GM19438 (cell line): ENCODE measurements at regions not wholly inside any gene's neighbourhood (a gene's known extent, or its start where the extent isn't known, plus 50 kb on each side); places are given as distances from the start of the nearest gene placed in this dataset.
"Not testable (repeated sequence)": the region's sequence is repeated elsewhere in the genome, so short reads cannot be mapped to it uniquely, and the experiment has no call there.

Experiments
- ATAC-seq: cut with Tn5 transposase; IDR thresholded peaks from one replicate; pipeline ENCODE4 v1.9.1; 2021; ENCODE audit warnings: low read depth; ENCODE audit not compliant: unreplicated experiment

- ATAC-seq: no peak
Observed at GRCh38 chrX:140172401-140172800, 207.1 kb upstream of the CXorf66 start.

DNA sequence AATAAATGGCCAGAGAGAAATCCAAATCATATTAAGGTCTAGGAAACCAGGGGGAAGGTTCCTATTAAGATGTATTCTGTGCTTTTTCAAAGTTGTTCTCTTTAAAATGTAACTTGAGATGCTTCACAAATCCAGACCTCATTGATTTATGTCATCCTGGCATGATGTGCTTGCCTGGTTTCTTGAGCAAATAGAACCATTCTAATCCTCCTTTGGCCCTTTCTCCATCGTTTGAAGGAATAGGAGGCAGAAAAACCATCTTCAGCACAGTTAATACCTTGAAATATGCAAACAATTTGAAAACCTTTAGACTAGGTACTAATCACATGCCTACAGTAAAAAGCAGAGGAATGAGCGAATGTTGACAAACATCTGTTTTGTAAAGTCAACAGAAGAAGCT, 202.2 kb upstream of the CXorf66 start:
- ATAC-seq: no peak

GRCh38 chrX:140165849-140166248, 200.5 kb upstream of the CXorf66 start:
- no peak for ATAC-seq

GRCh38 chrX:140164391-140164790, 199.1 kb upstream of the CXorf66 start:
- ATAC-seq: no peak

- no peak for ATAC-seq
Observed at GRCh38 chrX:140163371-140164159, 198.2 kb upstream of the CXorf66 start.

DNA sequence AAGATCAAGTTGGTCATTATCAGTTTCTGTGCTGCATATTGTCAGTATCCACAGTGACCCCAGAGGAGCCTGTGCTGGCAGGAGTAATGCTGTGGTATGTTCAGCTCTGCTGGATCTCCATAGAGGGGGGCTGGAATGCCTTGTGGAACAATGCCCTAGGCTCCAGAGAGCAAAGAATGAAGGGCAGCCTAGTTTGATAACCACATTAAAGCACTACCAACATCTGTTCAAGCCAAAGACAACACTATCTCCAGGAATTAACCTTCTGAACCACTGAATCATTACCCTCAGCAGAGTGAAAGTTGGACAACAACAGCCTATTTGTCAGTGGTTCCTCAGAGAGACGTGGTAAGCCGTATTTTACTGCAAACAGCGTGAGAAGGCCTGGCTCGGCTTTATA, 192.3 kb upstream of the CXorf66 start:
- no peak for ATAC-seq

DNA sequence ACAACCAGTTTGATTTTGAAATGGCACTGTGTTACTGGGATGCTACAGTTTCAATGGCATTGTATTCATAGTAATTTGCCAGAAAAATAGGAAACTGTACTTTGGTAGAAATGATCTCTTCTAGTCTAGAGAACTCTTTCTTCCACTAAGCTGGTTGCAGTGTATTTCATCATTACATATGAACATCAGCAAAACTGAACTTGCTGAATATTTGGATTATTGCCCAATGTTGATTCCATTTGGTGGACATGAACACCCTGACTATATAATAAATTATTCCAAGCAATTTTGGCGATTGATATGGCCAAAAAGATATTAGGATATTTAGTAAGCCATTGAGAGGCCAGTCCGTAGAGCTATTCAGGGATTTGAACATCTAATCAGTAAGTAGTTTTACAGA, 191.8 kb upstream of the CXorf66 start:
- ATAC-seq: no peak

DNA sequence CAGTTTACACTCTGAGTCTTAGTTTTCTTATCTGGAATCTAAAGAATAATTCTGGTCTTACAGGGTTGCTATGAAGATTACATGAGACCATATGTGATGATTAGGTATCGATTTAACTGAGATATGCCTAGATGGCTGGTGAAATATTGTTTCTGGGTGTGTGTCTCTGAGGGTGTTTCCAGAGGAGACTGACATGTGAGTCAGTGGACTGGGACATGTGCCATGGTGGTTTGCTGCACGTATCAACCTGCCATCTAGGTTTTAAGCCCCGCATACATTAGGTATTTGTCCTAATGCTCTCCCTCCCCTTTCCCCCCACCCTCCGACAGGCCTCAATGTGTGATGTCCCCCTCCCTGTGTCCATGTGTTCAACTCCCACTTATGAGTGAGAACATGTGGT, 186.0 kb upstream of the CXorf66 start:
- no peak for ATAC-seq

- no peak for ATAC-seq
Observed at GRCh38 chrX:140149761-140150160, 184.4 kb upstream of the CXorf66 start.

- no peak for ATAC-seq
Observed at GRCh38 chrX:140141444-140142029, 176.2 kb upstream of the CXorf66 start.

DNA sequence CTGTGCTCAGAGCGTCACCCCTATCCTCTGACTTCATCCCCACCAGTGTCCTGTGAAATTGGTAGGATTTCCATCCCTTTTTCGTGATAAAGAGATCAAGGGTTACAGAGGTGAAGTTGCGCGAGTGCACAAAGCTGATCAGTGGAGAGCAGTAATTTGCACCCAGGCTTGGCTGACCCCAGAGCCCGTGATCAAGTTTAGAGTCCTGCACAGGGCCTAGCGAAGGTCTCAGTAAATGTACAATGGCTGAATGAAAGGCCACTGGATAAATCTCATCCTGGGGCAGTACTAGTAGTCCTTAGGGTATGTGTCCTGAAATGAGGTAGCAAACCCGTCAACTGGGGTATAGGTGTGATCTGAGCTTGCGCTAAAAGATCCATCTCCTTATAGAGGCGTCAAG, 173.2 kb upstream of the CXorf66 start:
- not testable (repeated sequence) for ATAC-seq

DNA sequence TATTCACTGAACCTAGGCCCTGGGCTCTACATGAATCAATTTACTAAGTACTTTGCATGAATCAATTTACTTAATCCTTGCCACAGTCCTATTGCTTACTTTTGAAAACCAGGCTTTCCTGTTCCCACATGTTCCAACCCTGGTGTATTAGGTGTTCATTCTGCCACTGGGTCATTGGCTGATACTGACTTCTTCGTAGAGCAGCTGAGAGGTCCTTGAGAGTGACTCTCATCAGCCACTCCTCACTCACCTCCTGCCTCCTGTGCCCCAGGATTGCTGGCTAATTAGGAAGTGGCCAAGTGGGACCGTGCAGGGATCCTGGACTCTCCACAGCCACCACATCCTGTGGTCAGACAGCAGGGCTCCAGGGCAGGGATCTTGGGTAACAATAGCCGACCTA, 172.7 kb upstream of the CXorf66 start:
- not testable (repeated sequence) for ATAC-seq

DNA sequence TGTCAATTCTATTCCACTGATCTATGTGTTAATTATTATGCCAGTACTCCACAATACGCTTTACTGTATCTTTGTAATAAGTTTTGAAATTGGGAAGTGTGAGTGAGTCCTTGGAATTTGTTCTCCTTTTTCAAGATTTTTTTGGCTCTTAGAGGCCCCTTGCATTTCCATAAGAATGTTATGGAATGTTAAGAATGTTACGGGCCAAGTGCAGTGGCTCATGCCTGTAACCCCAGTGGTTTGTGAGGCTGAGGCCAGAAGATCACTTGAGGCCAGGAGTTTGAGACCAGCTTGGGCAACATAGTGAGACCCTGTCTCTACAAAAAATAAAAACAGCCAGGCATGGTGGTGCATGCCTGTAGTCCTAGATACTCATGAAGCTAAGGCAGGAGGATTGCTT, 167.6 kb upstream of the CXorf66 start:
- ATAC-seq: no peak

GRCh38 chrX:140123446-140123845, 158.1 kb upstream of the CXorf66 start:
- no peak for ATAC-seq

GRCh38 chrX:140114059-140114458, 148.7 kb upstream of the CXorf66 start:
- ATAC-seq: not testable (repeated sequence)

- no peak for ATAC-seq
Observed at GRCh38 chrX:140110081-140110650, 144.8 kb upstream of the CXorf66 start.

GRCh38 chrX:140104760-140105159, 139.4 kb upstream of the CXorf66 start:
- no peak for ATAC-seq

DNA sequence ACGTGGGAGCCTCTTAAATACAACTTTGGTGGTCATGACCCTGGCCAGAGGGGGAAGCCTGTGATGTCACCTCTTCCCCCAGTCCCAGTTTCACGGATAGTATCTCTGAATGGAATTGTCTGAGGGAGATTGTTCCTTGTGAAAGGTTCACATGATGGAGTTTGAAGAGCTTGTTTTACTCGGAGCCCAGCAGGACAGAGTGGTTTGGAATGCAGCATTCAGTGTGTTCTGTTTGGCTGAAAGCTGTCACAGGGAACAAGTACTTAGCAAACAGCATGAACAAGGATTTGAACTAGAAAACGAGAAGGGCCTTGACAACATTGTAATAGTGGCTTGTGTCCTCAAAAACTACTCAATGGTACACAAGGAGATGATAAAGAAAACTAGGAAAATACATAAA, 133.9 kb upstream of the CXorf66 start:
- no peak for ATAC-seq

GRCh38 chrX:140092121-140092520, 126.8 kb upstream of the CXorf66 start:
- ATAC-seq: no peak

DNA sequence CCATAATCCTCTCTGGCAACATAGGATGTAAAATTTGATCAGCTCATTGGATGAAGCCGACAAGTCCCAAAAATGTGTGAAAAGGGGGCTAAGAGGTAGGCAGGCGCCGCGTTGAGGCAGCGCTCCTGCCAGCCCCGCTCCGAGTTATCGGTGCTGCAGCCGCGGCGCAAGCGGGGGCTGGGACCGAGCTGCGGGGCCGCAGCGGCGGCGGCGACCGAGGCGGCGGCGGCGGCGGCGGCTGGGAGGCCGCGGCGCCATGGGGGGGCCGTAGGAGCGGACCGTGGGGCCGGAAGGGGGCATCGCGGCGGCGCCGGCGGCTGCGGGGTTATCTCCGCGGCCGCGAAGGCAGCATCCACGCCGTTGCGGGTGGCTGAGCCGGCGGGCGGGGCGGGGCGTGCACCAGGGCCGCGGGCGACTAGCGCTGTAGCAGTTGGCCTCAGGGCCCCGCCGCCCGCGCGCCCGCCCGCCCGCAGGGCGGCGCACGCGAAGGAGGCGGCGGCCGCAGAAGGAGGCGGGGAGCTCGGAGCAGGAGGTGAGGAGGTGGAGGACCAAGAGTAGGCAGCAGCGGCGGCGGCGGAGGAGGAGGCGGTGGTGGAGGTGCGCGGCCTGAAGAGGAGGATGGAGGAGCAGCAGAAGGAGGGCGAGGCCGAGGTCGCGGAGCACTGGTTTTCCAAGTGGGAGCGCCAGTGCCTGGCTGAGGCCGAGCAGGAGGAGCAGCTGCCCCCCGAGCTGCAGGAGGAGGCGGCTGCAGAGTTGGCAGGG, 126.0 kb upstream of the CXorf66 start:
- ATAC-seq: peak; percentile 78

GRCh38 chrX:140090800-140091124, 125.4 kb upstream of the CXorf66 start:
- no peak for ATAC-seq
